Stimulated activated memory B cell treated with anti-CD40 and anti-IgM and Interleukin-4, amounts not matched to agents 10 μg/mL and 1 μg/mL and 100 μg/mL, for 72 hours (primary cell): ENCODE measurements at regions not wholly inside any gene's neighbourhood (a gene's known extent, or its start where the extent isn't known, plus 50 kb on each side); places are given as distances from the start of the nearest gene placed in this dataset.
"Not testable (repeated sequence)": the region's sequence is repeated elsewhere in the genome, so short reads cannot be mapped to it uniquely, and the experiment has no call there.

ENCODE experiments used
- ATAC-seq: fragments of 150-1000 bp; cut with Tn5 transposase; 2 replicates; pipeline ENCODE4 v1.10.0; 2021
- H3K27ac Mint-ChIP-seq: one replicate; pipeline ENCODE4 v1.8.0; 2022; ENCODE audit warnings: mild to moderate bottlenecking, mixed read lengths
- H3K27me3 Mint-ChIP-seq: one replicate; pipeline ENCODE4 v1.8.0; 2022; ENCODE audit warnings: mixed read lengths
- H3K36me3 Mint-ChIP-seq: one replicate; pipeline ENCODE4 v1.8.0; 2022; ENCODE audit warnings: mixed read lengths
- H3K4me1 Mint-ChIP-seq: one replicate; pipeline ENCODE4 v1.8.0; 2022; ENCODE audit warnings: mixed read lengths
- H3K4me3 Mint-ChIP-seq: one replicate; pipeline ENCODE4 v1.8.0; 2022; ENCODE audit warnings: mild to moderate bottlenecking, moderate library complexity, mixed read lengths
- H3K9me3 Mint-ChIP-seq: one replicate; pipeline ENCODE4 v1.8.0; 2022; ENCODE audit warnings: mixed read lengths

DNA sequence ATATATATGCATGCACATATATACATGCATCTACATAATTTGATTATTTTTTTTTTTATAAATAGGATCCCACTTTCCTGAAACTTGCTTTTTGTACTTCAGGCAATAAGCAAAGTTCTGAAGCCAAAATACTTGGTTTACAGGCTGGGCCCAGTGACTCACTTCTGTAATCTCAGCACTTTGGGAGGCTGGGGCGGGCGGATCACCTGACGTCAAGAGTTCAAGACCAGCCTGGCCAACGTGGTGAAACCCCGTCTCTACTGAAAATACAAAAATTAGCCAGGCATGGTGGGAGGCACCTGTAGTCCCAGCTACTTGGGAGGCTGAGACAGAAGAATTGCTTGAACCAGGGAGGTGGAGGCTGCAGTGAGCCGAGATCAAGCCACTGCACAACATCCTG lies 51.0 kb upstream of the FOXN3 start:
- not testable (repeated sequence) for H3K9me3 Mint-ChIP-seq, H3K4me3 Mint-ChIP-seq, H3K27me3 Mint-ChIP-seq, ATAC-seq, H3K27ac Mint-ChIP-seq
- peaks cover 22% of the 10 kb centered on the region for H3K36me3 Mint-ChIP-seq
- H3K4me1 Mint-ChIP-seq: peaks cover 24% of the 10 kb centered on the region

DNA sequence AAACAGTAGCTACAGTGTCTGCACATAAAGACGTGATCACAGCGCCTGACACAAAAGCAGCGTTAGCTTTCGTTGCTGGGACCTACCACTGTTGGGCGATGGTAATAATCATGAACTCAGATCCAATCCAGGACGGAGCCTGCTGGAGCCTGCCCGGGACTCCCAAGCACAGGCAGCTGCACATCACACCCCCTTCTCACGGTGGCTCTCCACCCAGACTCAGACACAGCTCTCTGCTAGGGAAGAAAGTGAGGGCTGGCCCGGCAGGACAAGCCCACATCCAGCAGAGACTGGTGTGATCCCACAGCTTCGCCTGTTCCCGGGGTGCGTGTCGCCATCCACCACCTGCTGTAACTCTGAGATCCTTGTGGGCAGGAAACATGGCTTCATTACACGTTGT lies 49.9 kb upstream of the FOXN3 start:
- peaks cover 21% of the 10 kb centered on the region for H3K36me3 Mint-ChIP-seq
- peaks cover 34% of the 10 kb centered on the region for H3K4me1 Mint-ChIP-seq
- no peaks in the 10 kb centered on the region for H3K9me3 Mint-ChIP-seq
- H3K27ac Mint-ChIP-seq: no peak overlapping the region
- H3K4me3 Mint-ChIP-seq: no peak overlapping the region
- no peaks in the 10 kb centered on the region for H3K27me3 Mint-ChIP-seq
- ATAC-seq: no peak
